ENCODE measurements at regions not wholly inside any gene's neighbourhood (a gene's known extent, or its start where the extent isn't known, plus 50 kb on each side); places are given as distances from the start of the nearest gene placed in this dataset.

DNA sequence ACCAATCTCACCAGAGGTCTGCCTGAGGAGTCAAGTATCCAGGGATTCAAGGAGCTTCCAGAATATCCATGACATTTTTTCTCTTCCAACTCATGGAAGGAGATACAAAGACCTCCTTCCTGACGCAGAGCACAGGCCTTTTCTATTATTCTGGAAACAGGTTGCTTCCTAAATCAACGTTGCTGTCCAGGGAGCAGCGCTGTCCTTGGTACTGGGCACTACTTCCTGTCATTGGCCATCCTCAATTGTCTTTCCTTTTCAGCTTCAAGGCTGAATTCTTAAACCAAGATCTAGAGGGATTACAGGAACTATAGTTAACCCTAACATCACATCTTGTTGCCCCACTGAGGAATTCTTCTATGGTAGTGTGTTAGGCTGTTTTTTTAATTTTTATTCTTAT is 50.4 kb upstream of the TBC1D21 start:
- DNase-seq = peak in 1 of 2 experiments; percentile 21
- H3K27ac Mint-ChIP-seq (ENCODE audit: unreplicated experiment) = no peak overlapping the region
- Histone ChIP-seq H3K4me3 (ENCODE audit: low read depth, low read length) (no peak overlapping the region), H3K27me3 (replicated peaks; ENCODE audit: control insufficient read depth, insufficient read depth, low read length) (no peaks in the 10 kb centered on the region), H3K36me3 (ENCODE audit: control insufficient read depth, insufficient read depth, low read length) (no peaks in the 10 kb centered on the region), H3K4me1 (no peaks in the 10 kb centered on the region), H3K9me3 (no peaks in the 10 kb centered on the region)
- ChIA-PET POLR2A (no interaction called here), CTCF (no interaction called here)
- no peaks in the 10 kb centered on the region for H3K36me3 Mint-ChIP-seq (ENCODE audit: insufficient read depth, unreplicated experiment)
- no TSS peak for BruUV-seq (replicated peaks)
- peaks cover 15% of the 10 kb centered on the region for H3K27me3 Mint-ChIP-seq (ENCODE audit: insufficient read depth, unreplicated experiment)
- no peaks in the 10 kb centered on the region for H3K9me3 Mint-ChIP-seq (ENCODE audit: unreplicated experiment)
- TF ChIP-seq, protein P1, sequence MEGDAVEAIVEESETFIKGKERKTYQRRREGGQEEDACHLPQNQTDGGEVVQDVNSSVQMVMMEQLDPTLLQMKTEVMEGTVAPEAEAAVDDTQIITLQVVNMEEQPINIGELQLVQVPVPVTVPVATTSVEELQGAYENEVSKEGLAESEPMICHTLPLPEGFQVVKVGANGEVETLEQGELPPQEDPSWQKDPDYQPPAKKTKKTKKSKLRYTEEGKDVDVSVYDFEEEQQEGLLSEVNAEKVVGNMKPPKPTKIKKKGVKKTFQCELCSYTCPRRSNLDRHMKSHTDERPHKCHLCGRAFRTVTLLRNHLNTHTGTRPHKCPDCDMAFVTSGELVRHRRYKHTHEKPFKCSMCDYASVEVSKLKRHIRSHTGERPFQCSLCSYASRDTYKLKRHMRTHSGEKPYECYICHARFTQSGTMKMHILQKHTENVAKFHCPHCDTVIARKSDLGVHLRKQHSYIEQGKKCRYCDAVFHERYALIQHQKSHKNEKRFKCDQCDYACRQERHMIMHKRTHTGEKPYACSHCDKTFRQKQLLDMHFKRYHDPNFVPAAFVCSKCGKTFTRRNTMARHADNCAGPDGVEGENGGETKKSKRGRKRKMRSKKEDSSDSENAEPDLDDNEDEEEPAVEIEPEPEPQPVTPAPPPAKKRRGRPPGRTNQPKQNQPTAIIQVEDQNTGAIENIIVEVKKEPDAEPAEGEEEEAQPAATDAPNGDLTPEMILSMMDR (IDR thresholded peaks at IDR 0.05; ENCODE audit: insufficient read depth in 1 of 2, low read depth in 1 of 2, low read length in 1 of 2, severe bottlenecking in 1 of 2, unreplicated experiment in 1 of 2) = no peak
- no peak overlapping the region for H3K4me3 Mint-ChIP-seq (ENCODE audit: unreplicated experiment)
- H3K4me1 Mint-ChIP-seq (ENCODE audit: low read depth, unreplicated experiment) = no peaks in the 10 kb centered on the region
- intact Hi-C loops (cut with micrococcal nuclease; ENCODE audit: unreplicated experiment) = no loop called here

Data from Caco-2 (cell line).